ENCODE measurements at regions not wholly inside any gene's neighbourhood (a gene's known extent, or its start where the extent isn't known, plus 50 kb on each side); places are given as distances from the start of the nearest gene placed in this dataset.

- DNase-seq: no peak
Observed at GRCh38 chr5:72006361-72006760, 100.9 kb upstream of the MAP1B start.

GRCh38 chr5:72007336-72008111 is 99.8 kb upstream of the MAP1B start:
- no peak for DNase-seq

GRCh38 chr5:72009280-72009679 is 98.0 kb upstream of the MAP1B start:
- no peak for DNase-seq

GRCh38 chr5:72010430-72010829 is 96.8 kb upstream of the MAP1B start:
- DNase-seq: no peak

- no peak for DNase-seq
Observed at GRCh38 chr5:72012906-72013305, 94.4 kb upstream of the MAP1B start.

GRCh38 chr5:72013766-72014624 is 93.3 kb upstream of the MAP1B start:
- no peak for DNase-seq

GRCh38 chr5:72015103-72015548 is 92.1 kb upstream of the MAP1B start:
- DNase-seq: no peak

GRCh38 chr5:72018143-72018803 is 89.0 kb upstream of the MAP1B start:
- DNase-seq: no peak

- DNase-seq: no peak
Observed at GRCh38 chr5:72020161-72020983, 86.9 kb upstream of the MAP1B start.

GRCh38 chr5:72021651-72022357 is 85.5 kb upstream of the MAP1B start:
- no peak for DNase-seq

GRCh38 chr5:72028382-72028781 is 78.9 kb upstream of the MAP1B start:
- DNase-seq: no peak

GRCh38 chr5:72030237-72030636 is 77.0 kb upstream of the MAP1B start:
- no peak for DNase-seq

GRCh38 chr5:72032788-72033187 is 74.5 kb upstream of the MAP1B start:
- no peak for DNase-seq

- no peak for DNase-seq
Observed at GRCh38 chr5:72034770-72035169, 72.5 kb upstream of the MAP1B start.

GRCh38 chr5:72035831-72036230 is 71.4 kb upstream of the MAP1B start:
- no peak for DNase-seq

- DNase-seq: no peak
Observed at GRCh38 chr5:72036951-72037350, 70.3 kb upstream of the MAP1B start.

- DNase-seq: no peak
Observed at GRCh38 chr5:72040513-72040912, 66.8 kb upstream of the MAP1B start.

GRCh38 chr5:72041654-72042053 is 65.6 kb upstream of the MAP1B start:
- no peak for DNase-seq

- DNase-seq: no peak
Observed at GRCh38 chr5:72042097-72042496, 65.2 kb upstream of the MAP1B start.

- DNase-seq: no peak
Observed at GRCh38 chr5:72045692-72046091, 61.6 kb upstream of the MAP1B start.

GRCh38 chr5:72046106-72046505 is 61.2 kb upstream of the MAP1B start:
- DNase-seq: no peak

Measured in right kidney (tissue), 1 donor.